Occipital lobe (tissue), 1 donor: ENCODE measurements at regions not wholly inside any gene's neighbourhood (a gene's known extent, or its start where the extent isn't known, plus 50 kb on each side); places are given as distances from the start of the nearest gene placed in this dataset.

Experiments used
- DNase-seq: peaks from one replicate; lab custom pipeline; 2025; lab: John Stamatoyannopoulos, UW

DNA sequence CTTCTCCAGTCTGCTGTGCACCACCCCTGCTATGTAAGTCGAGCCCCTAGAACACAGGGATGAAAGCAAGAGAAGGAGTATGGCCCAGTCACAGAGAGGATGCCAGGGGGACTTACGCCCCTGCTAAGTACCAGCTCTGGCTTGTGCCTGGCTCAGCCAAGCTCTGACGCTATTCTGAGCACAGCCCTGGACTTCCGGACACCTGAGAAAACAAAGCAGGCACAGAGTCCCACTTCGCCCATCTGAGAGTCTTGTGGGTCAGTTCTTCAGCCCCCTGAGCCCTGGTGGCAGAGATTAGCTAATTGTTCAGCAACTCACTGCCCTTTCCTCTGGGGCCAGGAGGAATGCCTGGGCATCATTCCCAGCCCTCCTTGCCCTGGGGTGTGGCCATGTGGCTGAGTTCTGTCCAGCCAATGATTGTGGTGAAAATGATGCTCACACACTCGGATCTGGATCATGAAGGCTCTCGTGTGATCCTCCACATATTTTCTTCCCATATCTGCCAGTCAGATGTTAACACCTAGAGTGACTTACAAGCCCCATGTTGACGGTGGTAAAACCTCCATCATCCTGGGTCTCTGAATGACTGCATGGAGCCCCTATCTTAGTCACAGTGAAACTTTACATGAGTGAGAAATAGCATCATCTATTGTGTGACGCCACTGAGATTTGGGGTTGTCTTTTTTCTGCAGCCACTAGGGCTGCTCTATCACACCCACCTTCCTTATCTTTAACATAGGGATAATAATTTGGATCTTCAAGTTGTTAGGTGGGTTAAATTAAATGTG is 105.7 kb downstream of the TPRA1 start:
- no peak for DNase-seq

DNA sequence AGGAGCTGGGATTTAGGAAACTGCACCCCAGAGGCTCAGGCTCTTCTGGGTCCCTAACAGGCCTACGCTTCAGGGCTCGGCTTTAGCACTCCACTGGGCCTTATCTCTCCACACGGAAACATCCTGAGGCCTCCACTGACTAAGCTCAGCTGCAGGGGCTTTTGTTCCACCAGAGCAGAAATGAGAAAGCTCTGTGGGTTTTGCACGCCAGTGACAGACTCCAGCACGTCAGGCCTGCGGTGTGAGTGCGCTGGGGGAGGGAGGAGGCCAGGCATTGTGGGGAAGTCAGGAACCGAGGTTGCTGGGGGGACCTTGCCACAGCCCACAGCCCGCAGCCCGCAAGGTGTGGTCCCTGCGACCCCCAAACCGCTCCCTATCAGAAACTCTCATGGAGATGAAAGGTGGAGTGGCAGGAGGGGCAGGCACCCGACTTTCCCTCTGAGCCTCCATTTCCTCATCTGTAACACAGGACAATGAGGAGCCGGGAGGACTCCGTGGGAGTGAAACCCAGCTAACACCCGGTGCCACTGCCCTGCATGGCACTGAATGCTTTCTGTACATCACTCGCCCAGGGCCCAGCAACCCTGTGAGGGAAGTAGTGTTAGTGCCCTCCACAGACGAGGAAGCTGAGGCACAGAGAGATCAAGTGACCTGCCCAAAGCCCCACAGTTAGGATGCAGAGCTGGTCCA is 106.5 kb downstream of the TPRA1 start:
- no peak for DNase-seq

DNA sequence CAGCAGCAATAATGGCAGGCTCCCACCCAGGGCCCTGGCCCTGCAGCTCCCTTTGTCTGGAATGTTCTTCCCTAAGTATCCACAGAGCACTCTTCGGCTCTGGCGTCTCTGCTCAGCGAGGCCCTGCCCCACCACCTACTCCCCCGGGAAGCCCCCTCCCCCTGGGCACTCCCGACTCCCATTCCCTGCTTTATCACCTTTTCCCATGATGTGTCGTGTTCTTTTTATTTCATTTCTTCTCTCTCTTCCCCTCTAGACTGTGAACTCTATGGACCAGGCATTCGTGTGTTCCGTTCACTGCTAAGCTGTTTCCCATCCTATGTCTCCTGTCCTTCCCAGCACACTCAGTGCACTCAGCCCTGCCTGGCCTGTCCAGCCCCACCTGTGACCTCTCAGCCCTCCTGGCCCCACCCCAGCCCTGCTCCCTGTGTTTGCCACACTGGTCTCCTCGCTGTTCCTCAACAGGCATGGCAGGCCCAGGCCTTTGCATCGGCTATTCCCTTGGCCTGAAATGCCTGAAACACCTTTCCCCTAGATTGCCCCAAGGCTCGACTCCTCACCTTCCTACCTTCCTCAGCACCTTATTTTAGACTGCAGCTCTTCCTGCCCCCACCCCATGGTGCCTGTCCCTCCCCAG is 107.4 kb downstream of the TPRA1 start:
- no peak for DNase-seq

DNA sequence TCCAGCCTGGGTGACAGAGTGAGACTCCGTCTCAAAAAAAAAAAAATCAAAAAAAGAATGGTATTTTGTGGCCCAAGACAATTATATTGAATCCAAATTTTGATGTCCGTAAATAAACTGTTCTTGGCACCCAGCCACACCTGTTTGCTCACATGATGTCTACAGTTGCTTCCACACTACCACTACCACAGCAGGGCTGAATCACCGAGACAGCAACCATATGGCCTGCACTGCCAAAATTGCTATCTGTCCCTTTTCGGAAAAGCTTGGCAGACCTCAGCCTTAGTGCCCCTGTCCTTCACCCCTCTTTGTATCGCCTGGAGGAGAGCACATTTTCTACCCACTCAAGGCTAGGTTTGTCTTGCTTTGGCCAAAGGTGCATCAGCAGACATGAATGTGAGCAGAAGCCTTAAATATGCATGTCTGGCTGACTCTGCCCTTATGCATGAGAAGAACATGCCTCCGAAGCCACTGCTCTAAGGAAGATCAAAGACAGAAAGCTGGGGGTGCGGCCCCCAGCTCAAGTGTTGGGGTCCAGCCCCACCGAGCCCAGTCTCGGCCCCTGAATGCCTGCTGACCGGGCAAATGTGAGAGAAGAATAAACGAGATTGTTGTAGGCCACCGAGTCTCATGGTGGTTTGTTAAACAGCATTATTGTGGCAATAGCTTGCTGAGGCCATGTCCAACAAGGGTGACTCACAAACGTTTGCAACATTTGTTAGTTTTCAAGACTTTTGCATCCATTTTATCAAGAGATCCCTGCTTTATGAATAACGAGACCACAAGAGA is 108.1 kb downstream of the TPRA1 start:
- no peak for DNase-seq

DNA sequence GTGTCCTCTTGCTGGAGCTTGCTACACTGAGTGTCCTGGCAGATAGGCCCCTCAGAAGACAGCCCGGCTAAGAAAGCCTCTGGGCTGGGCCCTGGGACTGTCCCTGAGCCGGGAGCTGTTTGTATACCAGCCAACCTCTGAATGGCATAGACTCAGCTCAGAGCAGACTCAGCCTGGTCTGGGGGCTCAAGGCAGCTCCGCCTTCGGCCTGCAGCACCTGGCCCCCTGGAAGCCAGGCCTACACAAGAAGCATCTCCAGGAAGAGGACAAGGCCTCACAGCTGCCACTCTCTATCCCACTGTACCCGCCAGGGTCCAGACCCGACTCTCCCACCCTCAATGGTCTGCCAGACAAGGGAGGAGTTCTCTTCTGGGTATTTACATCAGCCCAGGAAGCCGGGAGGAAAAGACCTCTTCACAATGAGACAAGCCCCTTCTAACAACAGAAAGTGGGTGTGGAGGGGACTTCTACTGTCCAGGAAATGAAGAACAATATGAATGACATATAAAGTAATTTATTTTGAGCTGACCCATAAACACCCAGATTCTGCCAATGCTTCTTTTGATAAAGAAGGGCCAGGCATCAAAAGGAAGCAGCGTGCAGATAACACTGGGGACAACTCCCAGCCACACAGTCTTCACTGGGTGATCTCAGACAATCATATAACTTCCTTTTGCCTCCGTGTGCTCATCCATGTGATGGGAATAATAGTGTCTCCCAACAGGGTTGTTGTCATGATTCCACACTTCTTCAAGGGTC is 110.2 kb downstream of the TPRA1 start:
- DNase-seq, result no peak

DNA sequence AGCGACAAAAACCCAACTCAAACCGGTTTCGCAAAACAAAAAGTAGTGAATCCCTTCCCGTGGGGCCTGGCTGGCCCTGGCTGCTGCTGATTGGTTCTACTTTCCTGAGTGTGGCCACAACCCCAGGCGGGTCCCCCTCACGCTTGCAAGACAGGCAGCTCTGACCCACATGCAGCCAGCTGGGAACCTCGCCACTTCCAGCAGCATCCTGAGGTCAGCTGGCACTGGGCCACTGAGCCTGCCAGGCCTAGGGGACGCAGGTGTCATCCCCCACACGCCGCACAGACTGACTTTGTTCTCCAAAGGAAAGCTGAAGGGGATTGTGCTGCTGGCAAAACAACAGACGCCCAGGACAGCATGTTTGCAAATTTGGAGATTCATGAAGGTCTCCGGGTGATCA is 111.1 kb downstream of the TPRA1 start:
- no peak for DNase-seq

DNA sequence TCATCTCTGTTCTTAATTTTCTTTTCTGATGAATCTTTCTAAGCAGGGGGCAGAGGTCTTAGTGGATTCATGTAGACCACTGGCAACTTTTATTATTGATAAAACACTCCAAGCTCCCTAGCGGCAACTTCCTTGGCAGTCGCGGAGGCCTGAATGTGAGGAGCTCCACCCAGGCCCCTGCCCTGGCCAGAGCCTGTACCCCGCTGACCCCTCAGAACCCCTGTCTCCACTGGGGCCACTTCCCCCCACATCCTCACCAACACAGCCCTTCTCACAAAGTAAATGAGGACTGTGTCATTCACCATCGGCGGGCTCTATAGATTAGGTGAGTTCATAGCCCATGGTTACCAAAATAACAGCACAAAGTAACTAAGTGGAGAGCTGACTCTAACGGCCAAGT is 111.6 kb downstream of the TPRA1 start:
- DNase-seq, result no peak

DNA sequence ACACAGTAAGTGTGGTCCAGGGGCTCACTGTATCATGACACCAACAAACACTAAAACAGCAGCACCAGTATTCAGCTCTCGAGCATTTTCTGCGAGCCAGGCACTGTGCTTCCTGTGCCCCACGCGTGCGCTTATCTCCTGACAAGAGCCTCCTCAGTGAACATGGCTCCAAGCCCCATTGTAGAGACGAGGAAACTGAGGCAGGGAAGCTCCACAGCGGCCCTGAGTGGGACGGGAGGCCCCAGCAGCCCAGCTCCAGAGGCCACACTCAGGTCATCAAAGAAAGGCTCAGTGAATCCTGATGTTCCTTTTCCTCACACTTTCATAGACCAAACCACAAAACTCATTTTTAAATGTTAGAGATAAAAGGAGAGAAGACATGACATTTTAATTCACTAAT is 113.1 kb downstream of the TPRA1 start:
- DNase-seq, result no peak

DNA sequence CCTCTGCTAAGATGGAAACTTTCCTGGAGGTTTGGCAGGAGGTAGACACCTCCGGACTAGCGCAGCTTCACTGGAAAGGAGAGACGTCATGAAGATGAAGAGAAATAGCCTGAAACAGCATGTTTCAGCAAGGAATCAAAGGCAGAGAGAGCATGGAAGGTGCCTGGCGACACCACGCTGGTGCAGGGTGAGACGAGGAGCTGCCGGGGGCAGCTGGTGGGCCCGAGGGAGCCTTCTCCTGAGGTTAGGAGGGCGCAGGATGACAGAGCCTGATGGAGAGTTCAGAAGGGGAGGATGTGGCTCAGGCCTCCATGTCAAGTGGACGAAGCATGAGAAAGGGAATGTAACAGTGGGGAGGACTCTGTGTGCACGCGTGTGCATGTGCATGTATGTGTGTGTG is 113.6 kb downstream of the TPRA1 start:
- no peak for DNase-seq

DNA sequence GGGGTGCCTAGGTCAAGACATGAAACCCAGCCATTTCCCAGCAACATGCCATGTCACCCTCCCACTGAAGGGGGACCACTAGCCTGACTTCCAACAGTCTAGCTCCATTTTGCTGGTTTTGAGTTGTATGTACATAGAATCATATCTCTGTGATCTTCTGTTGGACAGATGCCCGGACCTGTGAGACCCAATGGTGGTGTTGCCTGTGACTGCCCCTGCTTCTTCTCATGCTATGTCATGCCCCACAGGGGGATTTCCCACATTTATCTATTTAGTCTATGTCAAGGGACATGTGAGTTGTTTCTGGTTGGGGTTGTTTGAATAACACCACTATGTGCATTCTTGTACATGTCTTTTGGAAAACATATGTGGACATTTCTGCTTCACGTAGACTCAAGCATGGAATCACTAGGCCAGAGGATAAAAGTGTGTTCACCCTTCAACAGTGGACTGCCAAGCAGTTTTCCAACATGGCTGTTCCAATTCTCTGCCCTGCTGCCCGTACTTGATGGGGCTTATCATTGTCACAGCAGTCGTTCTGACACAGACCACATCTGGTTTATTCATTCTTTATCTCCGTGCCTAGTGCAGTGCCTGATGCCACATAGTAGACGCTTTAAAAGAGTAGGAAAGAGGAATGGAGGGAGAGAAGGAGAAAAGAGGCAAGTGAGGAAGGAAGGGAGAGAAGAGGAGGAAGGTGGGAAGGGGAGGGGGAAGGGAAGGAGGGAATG is 114.4 kb downstream of the TPRA1 start:
- DNase-seq, result no peak

DNA sequence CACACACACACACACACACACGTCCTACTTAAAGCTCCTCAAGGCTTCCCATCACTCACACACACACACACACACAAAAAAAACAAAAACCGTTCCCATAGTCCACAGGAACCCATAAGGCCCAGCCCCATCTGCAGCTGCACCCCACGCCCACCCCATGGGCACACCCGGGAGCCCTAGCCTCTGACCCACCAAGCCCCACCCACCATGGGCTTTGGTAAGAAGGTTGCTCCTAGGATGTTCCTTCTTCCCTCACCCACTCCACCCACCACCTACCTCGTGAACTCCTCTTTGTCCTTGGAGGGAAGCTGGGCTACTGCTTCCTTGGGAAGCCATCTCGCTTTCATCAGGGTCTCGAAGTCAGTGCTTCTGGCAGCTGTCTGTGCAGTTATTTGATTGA is 115.1 kb downstream of the TPRA1 start:
- DNase-seq, result no peak

DNA sequence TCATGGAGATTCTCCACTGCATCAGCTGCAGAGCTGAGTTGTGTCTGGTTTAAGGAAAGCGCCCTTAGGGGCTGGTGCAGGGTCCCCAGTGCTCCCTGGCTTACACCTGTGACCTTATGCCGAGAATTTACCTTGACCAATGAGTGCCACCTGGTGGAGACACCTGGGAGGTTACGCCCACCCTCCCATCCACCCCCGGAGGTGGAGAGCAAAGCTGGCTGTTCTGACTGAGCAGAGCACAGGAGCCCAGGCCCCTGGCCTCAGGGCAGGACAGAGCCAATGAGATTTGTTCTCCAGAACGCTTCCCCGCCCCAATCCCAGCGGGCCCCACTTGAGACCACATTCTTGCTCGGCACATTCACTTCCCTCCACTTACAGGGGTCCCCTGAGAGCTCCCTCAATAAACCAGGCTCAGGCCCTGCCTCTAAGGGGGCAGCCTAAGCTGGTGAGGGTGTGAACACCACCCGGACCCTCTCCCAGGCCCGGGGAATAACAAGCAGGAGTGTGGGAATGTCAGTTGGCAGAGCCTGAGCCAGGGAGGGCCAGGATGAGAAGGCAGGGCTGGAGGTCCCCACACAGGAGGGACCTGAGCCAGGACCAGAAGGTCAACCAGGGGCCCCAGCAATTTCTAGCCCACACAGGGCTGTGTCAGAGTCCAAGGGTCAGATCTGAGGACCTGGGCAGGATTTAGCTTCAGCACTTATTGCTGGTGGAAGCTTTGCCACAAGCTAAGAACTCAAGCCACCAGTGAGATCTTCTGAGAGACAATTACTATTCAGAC is 117.1 kb downstream of the TPRA1 start:
- no peak for DNase-seq

DNA sequence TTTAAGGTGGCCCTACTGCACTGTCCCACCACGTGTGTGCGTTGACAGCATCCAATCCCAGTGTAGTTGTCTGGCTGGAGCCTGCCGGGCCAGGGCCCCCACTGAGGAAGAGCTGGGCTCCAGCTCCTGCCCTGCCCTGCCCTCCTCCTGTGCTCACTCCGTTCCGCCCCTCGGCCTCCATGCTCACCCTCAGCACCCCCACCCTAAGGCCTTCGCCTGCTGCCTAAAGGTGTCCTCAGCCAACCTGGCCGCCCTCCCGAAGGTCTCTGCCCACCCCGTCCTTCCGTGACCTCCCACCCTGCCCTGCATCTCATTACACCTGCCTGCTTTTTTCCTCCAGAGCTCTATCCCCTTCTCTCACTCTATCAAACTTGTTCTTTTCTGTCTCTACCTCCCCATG is 118.0 kb downstream of the TPRA1 start:
- DNase-seq, result no peak

DNA sequence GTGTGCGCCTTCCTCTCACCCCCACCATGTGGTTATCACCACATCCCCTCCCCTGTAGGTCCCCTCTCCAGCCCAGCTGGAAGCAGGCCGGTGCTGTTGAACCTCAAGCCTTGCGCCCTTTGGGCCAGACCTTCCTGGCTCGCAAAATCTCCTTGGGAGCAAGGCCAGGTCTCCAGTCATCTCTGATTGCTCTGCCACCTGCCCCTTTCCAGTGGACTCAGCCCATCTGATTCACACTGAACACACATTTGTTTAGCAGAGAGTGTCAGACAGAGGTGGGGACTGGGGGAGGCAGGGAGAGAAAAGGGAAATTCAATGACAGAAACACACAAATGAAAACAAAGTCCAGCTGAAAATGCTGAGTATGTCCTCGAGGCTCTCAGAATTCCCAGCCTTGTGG is 119.4 kb downstream of the TPRA1 start:
- no peak for DNase-seq

DNA sequence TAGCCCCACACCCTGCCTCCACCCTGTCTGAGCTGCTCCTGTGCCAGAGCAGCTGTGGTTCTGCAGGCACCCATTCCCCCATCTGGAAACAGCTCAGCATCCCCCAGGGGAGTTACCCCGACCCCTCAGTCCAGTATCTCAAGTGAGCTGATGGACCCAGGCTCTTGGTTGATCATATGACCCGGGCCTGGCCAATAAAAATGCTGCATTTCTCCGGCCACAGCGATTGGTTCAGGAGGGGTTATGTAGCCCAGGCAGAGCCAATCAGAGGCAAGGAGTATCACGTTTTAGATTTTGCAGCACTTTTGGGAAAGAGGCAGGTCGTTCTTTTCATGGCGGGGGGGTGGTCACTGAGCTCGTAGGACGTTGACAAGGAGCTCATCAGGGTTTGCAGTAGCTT is 120.8 kb downstream of the TPRA1 start:
- no peak for DNase-seq

DNA sequence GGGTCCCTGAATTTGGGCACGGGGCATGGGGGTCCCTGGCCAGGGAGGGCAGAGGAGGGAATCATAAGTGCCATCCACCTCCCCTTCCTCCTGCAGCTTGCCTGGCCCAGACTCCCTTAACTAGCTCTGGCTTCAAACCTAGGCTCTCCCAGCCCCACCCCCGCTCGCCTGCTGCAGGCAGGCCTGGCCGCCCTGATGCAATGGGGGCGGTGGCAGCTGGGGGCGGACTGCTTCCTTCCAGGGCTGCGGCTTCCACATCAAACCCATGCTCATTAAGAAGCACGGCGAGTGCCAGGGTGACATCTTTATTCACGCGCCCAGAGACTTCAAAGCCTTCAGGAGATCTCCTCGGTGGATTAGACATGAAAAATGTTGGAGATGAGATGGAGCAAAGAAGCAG is 123.1 kb downstream of the TPRA1 start:
- DNase-seq, result peak; percentile 57

DNA sequence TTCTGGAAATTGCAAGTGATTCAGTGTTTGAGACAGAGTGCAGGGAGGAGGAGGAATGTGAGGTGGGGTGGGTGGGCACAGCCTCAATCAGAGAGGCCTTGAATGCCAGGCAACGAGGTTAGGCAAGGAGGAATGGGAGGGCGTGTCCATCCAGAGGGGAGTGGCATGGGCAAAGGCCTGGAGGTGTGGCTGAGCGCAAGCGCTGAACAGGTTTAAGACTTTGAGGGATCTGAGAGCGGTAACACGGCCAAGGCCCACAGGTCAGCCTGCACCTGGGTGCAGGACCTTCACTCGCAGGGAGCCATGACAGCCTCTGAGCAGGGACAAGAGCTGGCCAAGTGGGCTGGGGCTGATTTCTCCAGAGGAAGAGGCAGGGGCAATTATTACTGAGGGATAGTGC is 125.9 kb downstream of the TPRA1 start:
- no peak for DNase-seq

DNA sequence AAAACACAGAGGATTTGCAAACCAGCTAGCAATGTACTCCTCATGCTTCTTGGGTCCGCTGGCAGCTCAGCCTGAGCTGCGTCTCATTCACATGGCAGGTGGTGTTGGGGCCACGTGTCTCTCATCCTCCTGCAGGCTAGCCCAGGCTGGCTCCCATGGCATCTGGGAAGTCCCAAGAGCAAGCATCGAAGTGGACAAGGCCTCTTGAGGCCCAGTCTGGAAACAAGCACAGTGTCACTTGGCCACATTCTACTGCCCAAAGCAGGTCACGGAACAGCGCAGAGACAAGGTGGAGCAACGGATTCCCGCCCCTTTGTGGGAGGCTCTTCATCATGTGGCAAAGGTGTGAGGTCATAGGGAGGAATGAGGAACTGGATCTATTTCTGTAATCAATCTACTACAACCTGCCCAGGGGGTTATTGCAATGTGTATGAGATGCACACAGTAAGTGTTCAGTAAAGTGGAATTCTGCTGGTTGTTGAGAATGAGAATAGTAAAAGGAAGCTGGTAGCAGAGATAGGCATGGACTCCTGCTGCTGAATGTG is 128.3 kb downstream of the TPRA1 start:
- no peak for DNase-seq

DNA sequence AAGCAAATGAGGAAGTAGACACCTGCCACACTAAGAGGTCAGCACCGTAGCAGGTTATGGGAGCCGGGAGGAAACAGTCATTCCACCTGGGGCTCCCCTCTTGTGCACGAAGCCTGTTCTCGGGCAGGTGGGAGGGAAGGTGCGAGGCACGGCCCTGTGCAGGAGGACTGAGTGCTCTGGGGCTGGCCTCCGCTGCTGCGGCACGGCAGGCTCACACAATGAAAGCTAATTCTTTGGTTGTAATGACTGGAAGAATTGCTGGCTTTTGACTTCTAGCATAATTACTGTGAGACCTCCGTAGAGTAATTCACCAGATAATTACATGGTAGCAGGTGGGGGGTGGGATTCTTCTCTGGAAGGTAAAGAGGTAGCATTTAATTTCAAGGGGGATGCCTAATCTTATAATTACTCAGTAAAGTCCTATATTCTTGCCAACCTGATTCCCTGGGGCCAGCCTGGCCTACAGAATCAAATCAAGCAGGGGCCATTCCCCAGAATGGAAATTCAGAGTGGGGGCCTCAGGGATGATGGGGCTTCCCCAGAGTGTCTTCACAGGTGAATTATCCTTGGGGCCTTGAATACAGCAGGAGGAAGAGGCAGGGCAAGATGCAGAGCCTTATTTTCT is 129.1 kb downstream of the TPRA1 start:
- DNase-seq, result no peak
